Activated CD4-positive, alpha-beta memory T cell treated with anti-CD3 and anti-CD28 coated beads, Interleukin-2, amount 10 ng/mL, durations not matched to agents 7 days and 5 days (primary cell): ENCODE measurements at regions not wholly inside any gene's neighbourhood (a gene's known extent, or its start where the extent isn't known, plus 50 kb on each side); places are given as distances from the start of the nearest gene placed in this dataset.
"Not testable (repeated sequence)": the region's sequence is repeated elsewhere in the genome, so short reads cannot be mapped to it uniquely, and the experiment has no call there.

Experiments
- CTCF ChIA-PET: fragments of 350-600 bp; sonication (Branson Sonifier 250); formaldehyde crosslinking; loops from one replicate; lab custom pipeline; 2021; ENCODE audit warnings: antibody characterized with exemption, inconsistent platforms; lab: Charles Lee
- POLR2A ChIA-PET: fragments of 350-600 bp; sonication (Branson Sonifier 250); formaldehyde crosslinking; loops from one replicate; lab custom pipeline; 2021; ENCODE audit warnings: antibody characterized with exemption; lab: Charles Lee
- DNase-seq: peaks from one replicate; pipeline ENCODE4 v3.0.0-alpha.2; 2020
- H3K27ac Mint-ChIP-seq: one replicate; pipeline ENCODE4 v1.8.0; 2021; ENCODE audit warnings: mild to moderate bottlenecking, mixed read lengths
- H3K27me3 Mint-ChIP-seq: one replicate; pipeline ENCODE4 v1.8.0; 2021; ENCODE audit warnings: mixed read lengths
- H3K36me3 Mint-ChIP-seq: one replicate; pipeline ENCODE4 v1.8.0; 2021; ENCODE audit warnings: low read depth, mixed read lengths
- H3K4me1 Mint-ChIP-seq: one replicate; pipeline ENCODE4 v1.8.0; 2021; ENCODE audit warnings: mixed read lengths
- H3K4me3 Mint-ChIP-seq: one replicate; pipeline ENCODE4 v1.8.0; 2021; ENCODE audit warnings: mild to moderate bottlenecking, mixed read lengths
- H3K9me3 Mint-ChIP-seq: one replicate; pipeline ENCODE4 v1.8.0; 2021; ENCODE audit warnings: mixed read lengths

DNA sequence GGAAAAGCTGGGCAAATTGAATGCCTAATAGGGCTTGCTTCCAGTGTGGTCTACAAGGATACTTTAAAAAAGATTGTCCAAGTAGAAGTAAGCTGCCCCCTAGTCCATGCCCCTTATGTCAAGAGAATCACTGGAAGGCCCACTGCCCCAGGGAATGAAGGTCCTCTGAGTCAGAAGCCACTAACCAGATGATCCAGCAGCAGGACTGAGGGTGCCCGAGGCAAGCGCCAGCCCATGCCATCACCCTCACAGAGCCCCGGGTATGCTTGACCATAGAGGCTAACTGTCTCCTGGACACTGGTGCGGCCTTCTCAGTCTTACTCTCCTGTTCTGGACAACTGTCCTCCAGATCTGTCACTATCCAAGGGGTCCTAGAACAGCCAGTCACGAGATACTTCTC, 201.2 kb downstream of the PYDC2 start:
- H3K27me3 Mint-ChIP-seq: not testable (repeated sequence)

DNA sequence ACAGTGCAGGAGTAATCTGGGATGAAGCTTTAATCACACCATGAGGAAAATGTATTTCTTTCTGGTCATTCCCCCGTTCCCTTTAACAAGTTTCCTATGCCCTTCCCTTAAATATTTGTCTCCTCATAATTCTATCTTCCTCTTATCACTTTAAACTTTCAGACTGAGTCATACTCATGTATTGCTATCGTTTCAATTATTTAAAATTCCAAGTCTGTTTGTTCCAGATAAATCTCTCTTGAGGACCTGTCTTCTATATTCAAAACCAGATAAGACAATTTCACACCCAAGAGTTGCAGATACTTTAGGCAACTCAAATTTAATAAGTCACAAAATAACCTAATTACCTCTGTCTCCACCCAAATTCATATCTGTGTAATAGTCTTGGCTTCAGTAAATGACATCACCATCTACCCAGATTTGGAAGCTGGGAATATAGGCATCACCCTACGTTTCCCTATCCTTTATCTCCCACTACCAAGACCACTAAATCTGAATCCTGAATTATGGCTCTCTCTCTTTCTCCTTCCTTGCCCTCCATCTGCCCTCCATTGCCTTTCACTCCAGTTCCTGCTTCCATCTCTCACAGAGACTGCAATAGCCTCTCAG, 220.1 kb downstream of the PYDC2 start:
- no peaks in the 10 kb centered on the region for H3K27me3 Mint-ChIP-seq
- H3K4me1 Mint-ChIP-seq: no peaks in the 10 kb centered on the region
- H3K27ac Mint-ChIP-seq: no peak overlapping the region
- ChIA-PET CTCF (no interaction called here), POLR2A (no interaction called here)
- DNase-seq: no peak
- H3K4me3 Mint-ChIP-seq: no peak overlapping the region
- peaks cover 6% of the 10 kb centered on the region for H3K9me3 Mint-ChIP-seq
- H3K36me3 Mint-ChIP-seq: no peaks in the 10 kb centered on the region

More for the DNA sequence above, 201.2 kb downstream of the PYDC2 start:
- DNase-seq, H3K4me1 Mint-ChIP-seq, CTCF ChIA-PET, H3K36me3 Mint-ChIP-seq, H3K9me3 Mint-ChIP-seq, H3K27ac Mint-ChIP-seq, POLR2A ChIA-PET, H3K4me3 Mint-ChIP-seq: not testable (repeated sequence)

GRCh38 chr3:191682961-191683360, 222.0 kb downstream of the PYDC2 start:
- Mint-ChIP-seq H3K4me3 (no peak overlapping the region), H3K27ac (no peak overlapping the region), H3K27me3 (no peaks in the 10 kb centered on the region), H3K9me3 (peaks cover 6% of the 10 kb centered on the region), H3K4me1 (no peaks in the 10 kb centered on the region), H3K36me3 (no peaks in the 10 kb centered on the region)
- ChIA-PET POLR2A (no interaction called here), CTCF (no interaction called here)
- no peak for DNase-seq

DNA sequence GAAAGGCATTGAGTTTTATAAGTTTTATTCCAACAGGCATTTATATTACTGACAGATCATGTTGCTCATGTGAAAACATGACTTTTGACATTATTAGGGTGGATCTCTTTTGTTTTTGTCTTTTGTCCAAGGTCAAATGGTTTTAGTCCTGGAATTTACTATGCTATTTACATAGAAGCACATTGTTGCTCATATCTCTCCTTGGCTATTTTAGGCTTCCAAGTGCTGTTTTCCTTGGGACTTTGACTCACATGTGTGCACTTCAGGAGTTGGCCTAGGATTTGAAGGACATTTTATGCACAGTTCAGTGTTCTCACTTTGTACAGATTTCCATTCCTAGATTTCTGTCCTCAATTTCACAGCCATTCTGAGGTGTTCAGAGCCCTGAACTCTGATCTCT, 225.7 kb downstream of the PYDC2 start:
- POLR2A ChIA-PET: no interaction called here
- no peaks in the 10 kb centered on the region for H3K36me3 Mint-ChIP-seq
- peaks cover 4% of the 10 kb centered on the region for H3K9me3 Mint-ChIP-seq
- CTCF ChIA-PET: no interaction called here
- no peak overlapping the region for H3K27ac Mint-ChIP-seq
- no peaks in the 10 kb centered on the region for H3K4me1 Mint-ChIP-seq
- no peaks in the 10 kb centered on the region for H3K27me3 Mint-ChIP-seq
- DNase-seq: no peak
- H3K4me3 Mint-ChIP-seq: no peak overlapping the region

DNA sequence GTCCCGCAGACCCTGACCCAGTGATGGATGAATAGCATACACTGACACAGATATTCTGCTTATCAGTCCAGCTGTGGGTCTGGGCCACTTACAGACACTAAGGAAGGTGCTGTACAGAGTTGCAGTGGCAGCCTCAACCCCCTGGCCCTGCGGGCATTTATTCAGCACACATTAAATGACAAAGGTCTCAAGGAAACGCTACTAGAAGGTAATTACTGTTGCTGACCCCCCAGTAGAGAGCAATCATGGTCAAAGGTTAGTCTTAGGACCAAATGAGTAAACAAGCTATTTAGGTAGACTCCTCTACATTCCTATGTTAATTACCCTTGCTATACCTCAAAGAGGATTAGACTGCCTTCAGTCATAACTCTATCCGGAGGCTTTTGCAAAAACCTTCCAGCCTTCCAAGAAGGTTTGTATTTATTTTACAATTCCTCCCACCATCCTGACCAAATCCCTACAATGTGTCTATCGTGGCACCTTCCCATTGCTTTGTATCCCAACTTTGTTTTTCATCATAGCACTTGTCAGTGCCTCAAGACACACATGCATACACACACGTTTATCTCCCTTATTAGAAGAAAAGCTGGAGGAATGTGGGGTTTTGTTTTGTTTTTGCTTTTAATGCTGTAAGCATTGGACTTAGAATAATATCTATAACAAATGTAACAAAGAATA, 227.9 kb downstream of the PYDC2 start:
- peaks cover 4% of the 10 kb centered on the region for H3K9me3 Mint-ChIP-seq
- H3K36me3 Mint-ChIP-seq: no peaks in the 10 kb centered on the region
- no peak for DNase-seq
- no peaks in the 10 kb centered on the region for H3K4me1 Mint-ChIP-seq
- POLR2A ChIA-PET: no interaction called here
- CTCF ChIA-PET: no interaction called here
- no peaks in the 10 kb centered on the region for H3K27me3 Mint-ChIP-seq
- no peak overlapping the region for H3K27ac Mint-ChIP-seq
- H3K4me3 Mint-ChIP-seq: no peak overlapping the region

DNA sequence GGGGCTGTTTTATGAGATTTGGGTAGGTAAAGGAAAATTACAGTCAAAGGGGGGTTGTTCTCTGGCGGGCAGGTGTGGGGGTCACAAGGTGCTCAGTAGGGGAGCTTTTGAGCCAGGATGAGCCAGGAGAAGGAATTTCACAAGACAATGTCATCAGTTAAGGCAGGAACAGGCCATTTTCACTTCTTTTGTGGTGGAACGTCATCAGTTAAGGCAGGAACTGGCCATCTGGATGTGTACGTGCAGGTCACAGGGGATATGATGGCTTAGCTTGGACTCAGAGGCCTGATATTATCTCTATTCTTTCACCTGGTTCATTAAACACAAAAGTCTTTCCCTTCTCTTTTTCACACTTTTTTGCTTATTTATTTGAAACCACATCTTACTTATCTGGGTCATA, 230.2 kb downstream of the PYDC2 start:
- H3K4me1 Mint-ChIP-seq, H3K4me3 Mint-ChIP-seq, H3K36me3 Mint-ChIP-seq, H3K27ac Mint-ChIP-seq, H3K9me3 Mint-ChIP-seq, CTCF ChIA-PET, POLR2A ChIA-PET, H3K27me3 Mint-ChIP-seq, DNase-seq: not testable (repeated sequence)

GRCh38 chr3:191695131-191695814, 234.3 kb downstream of the PYDC2 start:
- Mint-ChIP-seq H3K9me3 (peaks cover 5% of the 10 kb centered on the region), H3K4me3 (no peak overlapping the region), H3K4me1 (no peaks in the 10 kb centered on the region), H3K36me3 (no peaks in the 10 kb centered on the region), H3K27me3 (no peaks in the 10 kb centered on the region), H3K27ac (no peak overlapping the region)
- ChIA-PET POLR2A (no interaction called here), CTCF (no interaction called here)
- DNase-seq: no peak

DNA sequence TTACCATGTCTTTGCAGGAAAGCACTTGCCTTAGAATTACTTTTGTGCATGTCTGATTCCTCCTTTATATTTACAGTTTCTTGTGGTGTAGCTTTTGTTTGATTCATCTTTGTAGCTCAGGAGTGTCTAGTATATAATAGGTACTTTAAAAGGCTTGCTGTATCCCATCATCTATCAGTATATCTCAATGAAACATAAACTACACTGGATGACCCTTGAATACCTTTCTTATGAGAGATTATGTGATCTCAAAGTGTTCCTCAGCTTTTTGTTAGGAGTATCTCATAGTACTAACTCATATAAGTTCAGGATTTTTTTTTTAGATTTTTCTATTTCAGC, 234.8 kb downstream of the PYDC2 start:
- no peak for DNase-seq
- H3K4me3 Mint-ChIP-seq: no peak overlapping the region
- H3K9me3 Mint-ChIP-seq: peaks cover 5% of the 10 kb centered on the region
- H3K36me3 Mint-ChIP-seq: no peaks in the 10 kb centered on the region
- no peak overlapping the region for H3K27ac Mint-ChIP-seq
- no peaks in the 10 kb centered on the region for H3K27me3 Mint-ChIP-seq
- POLR2A ChIA-PET: no interaction called here
- H3K4me1 Mint-ChIP-seq: no peaks in the 10 kb centered on the region
- CTCF ChIA-PET: no interaction called here

GRCh38 chr3:191696348-191696747, 235.4 kb downstream of the PYDC2 start:
- ChIA-PET CTCF (no interaction called here), POLR2A (no interaction called here)
- H3K9me3 Mint-ChIP-seq: peaks cover 2% of the 10 kb centered on the region
- H3K4me3 Mint-ChIP-seq: no peak overlapping the region
- no peak overlapping the region for H3K27ac Mint-ChIP-seq
- no peaks in the 10 kb centered on the region for H3K36me3 Mint-ChIP-seq
- DNase-seq: no peak
- no peaks in the 10 kb centered on the region for H3K4me1 Mint-ChIP-seq
- no peaks in the 10 kb centered on the region for H3K27me3 Mint-ChIP-seq

GRCh38 chr3:191699546-191699945, 238.6 kb downstream of the PYDC2 start:
- Mint-ChIP-seq H3K4me1 (no peaks in the 10 kb centered on the region), H3K27me3 (no peaks in the 10 kb centered on the region), H3K36me3 (no peaks in the 10 kb centered on the region), H3K9me3 (peaks cover 6% of the 10 kb centered on the region), H3K4me3 (no peak overlapping the region), H3K27ac (no peak overlapping the region)
- no peak for DNase-seq
- CTCF ChIA-PET: no interaction called here
- POLR2A ChIA-PET: no interaction called here

GRCh38 chr3:191702121-191702520, 241.2 kb downstream of the PYDC2 start:
- ChIA-PET CTCF (no interaction called here), POLR2A (no interaction called here)
- Mint-ChIP-seq H3K9me3 (peaks cover 6% of the 10 kb centered on the region), H3K4me3 (no peak overlapping the region), H3K27ac (no peak overlapping the region), H3K27me3 (no peaks in the 10 kb centered on the region), H3K36me3 (no peaks in the 10 kb centered on the region), H3K4me1 (no peaks in the 10 kb centered on the region)
- no peak for DNase-seq

DNA sequence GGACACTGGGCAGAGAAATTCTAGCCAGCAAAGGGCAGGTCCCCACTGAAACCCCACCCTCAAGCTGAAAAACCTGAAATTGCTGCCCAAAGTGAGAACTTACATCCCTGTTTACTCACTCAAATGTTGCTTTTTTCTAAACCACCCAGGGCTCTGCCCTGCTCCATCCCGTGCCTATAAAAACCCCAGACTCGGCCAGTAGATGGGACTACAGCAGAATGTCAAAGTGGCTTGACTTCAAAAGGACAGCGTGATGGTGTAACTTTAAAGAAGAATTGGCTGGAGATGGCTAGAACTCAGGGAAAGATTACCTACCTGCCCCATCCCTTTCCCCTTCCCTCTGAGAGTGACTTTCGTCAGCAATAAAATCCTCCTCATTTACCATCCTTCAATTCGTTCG, 246.9 kb downstream of the PYDC2 start:
- no peaks in the 10 kb centered on the region for H3K36me3 Mint-ChIP-seq
- no peak overlapping the region for H3K4me3 Mint-ChIP-seq
- ChIA-PET POLR2A (no interaction called here), CTCF (no interaction called here)
- H3K27ac Mint-ChIP-seq: no peak overlapping the region
- H3K4me1 Mint-ChIP-seq: no peaks in the 10 kb centered on the region
- H3K27me3 Mint-ChIP-seq: no peaks in the 10 kb centered on the region
- peaks cover 6% of the 10 kb centered on the region for H3K9me3 Mint-ChIP-seq
- no peak for DNase-seq

DNA sequence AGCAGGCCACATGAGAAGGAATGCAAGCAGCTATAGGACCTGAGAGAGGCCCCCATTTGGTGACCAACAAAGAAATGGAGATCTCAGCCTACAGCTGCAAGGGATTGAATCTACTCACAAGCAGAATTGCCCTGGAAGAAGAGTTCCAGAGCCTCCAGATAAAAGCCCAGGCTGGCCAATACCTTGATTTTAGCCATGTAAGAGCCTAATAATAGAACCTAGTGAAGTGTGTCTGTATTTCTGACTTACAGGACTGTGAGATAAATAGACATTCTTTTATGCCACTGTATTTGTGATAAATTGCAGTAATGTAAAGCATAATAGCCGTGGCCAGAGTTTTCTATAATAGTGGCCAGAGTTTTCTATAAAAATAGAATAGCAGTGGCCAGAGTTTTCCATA, 254.6 kb downstream of the PYDC2 start:
- H3K4me1 Mint-ChIP-seq: no peaks in the 10 kb centered on the region
- POLR2A ChIA-PET: no interaction called here
- no peaks in the 10 kb centered on the region for H3K9me3 Mint-ChIP-seq
- no peak overlapping the region for H3K27ac Mint-ChIP-seq
- H3K27me3 Mint-ChIP-seq: no peaks in the 10 kb centered on the region
- CTCF ChIA-PET: no interaction called here
- no peaks in the 10 kb centered on the region for H3K36me3 Mint-ChIP-seq
- DNase-seq: no peak
- no peak overlapping the region for H3K4me3 Mint-ChIP-seq

DNA sequence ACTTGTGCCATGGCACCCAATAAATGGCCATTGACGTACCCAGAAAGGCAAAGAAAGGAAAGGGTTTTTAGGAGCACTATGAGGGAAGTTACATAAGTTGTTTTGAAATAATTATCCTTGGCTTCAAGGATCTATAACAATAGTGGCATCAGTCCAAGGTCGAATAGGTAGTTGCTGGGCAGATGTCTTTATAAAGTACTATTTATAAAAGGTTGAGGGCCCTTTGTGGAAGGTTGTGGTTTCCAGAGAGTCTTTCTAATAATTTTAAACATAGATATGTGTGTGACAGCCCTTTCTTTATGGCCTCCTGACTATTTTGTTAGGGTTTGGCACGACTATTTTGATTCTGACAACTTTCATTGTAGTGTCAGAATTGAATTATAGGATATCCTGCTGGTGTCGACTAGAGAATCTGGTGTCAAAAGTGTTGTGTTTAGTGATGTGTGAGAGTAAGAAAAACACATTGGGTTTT, 260.5 kb downstream of the PYDC2 start:
- Mint-ChIP-seq H3K27me3 (no peaks in the 10 kb centered on the region), H3K4me3 (no peak overlapping the region), H3K9me3 (no peaks in the 10 kb centered on the region), H3K4me1 (no peaks in the 10 kb centered on the region), H3K27ac (no peak overlapping the region), H3K36me3 (no peaks in the 10 kb centered on the region)
- POLR2A ChIA-PET: no interaction called here
- CTCF ChIA-PET: no interaction called here
- DNase-seq: no peak
